Pancreas (tissue), 10 donors: ENCODE measurements at regions not wholly inside any gene's neighbourhood (a gene's known extent, or its start where the extent isn't known, plus 50 kb on each side); places are given as distances from the start of the nearest gene placed in this dataset.

Experiments used
- ATAC-seq, 4 donors: fragments of 200-7000 bp; cut with Tn5 transposase; one replicate each; pipeline versions ENCODE4 v1.8.0 to v1.9.1; 2020; ENCODE audit warnings: mild to moderate bottlenecking in 4 of 4, moderate library complexity in 4 of 4
- DNase-seq, 6 donors: peaks; one replicate each; pipeline ENCODE4 v3.0.0-alpha.2; 2020
- FAIRE-seq: peaks from 2 replicates; lab custom pipeline; 2012; peaks lifted over from hg19 to GRCh38; lab: Jason Lieb, UNC
- H3K27ac ChIP-seq, 4 donors: fragments of 200-600 bp; sonication (generic); 1 replicate in 3 of 4; 2 replicates in 1 of 4; pipeline versions ENCODE4 v1.5.0 to v1.8.0; 2020
- H3K27me3 ChIP-seq, 4 donors: fragments of 200-600 bp; one replicate each; pipeline ENCODE4 v1.8.0; 2021
- H3K36me3 ChIP-seq, 3 donors: fragments of 200-600 bp; sonication (generic) in 1 of 3; one replicate each; pipeline versions ENCODE4 v1.5.0 to v1.8.0; 2020 to 2021
- H3K4me1 ChIP-seq, 3 donors: fragments of 200-600 bp; one replicate each; pipeline ENCODE4 v1.8.0; 2021
- H3K4me3 ChIP-seq, 4 donors: fragments of 200-600 bp; sonication (generic) in 2 of 4; one replicate each; pipeline versions ENCODE4 v1.5.0 to v1.8.0; 2020 to 2021
- H3K9me3 ChIP-seq, 4 donors: fragments of 200-600 bp; one replicate each; pipeline ENCODE4 v1.8.0; 2021
- CTCF ChIP-seq, 4 donors: fragments of 200-600 bp; sonication (generic) in 3 of 4; IDR thresholded peaks; one replicate each; pipeline versions ENCODE4 v1.5.0 to v1.8.0; 2021; ENCODE audit warnings: antibody characterized with exemption in 4 of 4
- WGBS, 2 donors: extraction: QIAGEN DNeasy Blood & Tissue Kit; methylation state at CpG; one replicate each; pipeline ENCODE4 v1.1.7; 2013; 5-methylcytosine and 5-hydroxymethylcytosine counted together
- intact Hi-C, 3 donors: fragments of 100-400 bp; cut with DNase I; formaldehyde crosslinking; loops; one replicate each; pipeline versions ENCODE4 v1.11.1 to v1.14.2; 2022
- donor health status: healthy with polysubstance abuse.
- donor health status: DM: no; HTN: no; CAD: no; lungs with moderate emphysema.
- donor health status: DM: no; HTN: no; CAD: no.
- donor health status: control.
- donor health status: control.
- donor health status: Bipolar disorder and iron deficiency.
- donor health status: DM: yes; HTN: yes; CAD: no.
- donor health status: DM: no; HTN: no; CAD: no.
- donor health status: DM: no; HTN: no; CAD: no.
- donor health status: DM: yes; HTN: yes; CAD: no.

GRCh38 chr7:123296965-123297364 is 97.2 kb upstream of the SLC13A1 start:
- WGBS, 2 donors = 87 to 97% methylated on average over 4 of the region's 4 CpGs
- Histone ChIP-seq H3K27me3 (no peaks in the 10 kb centered on the region), H3K36me3 (no peaks in the 10 kb centered on the region), H3K9me3 (no peaks in the 10 kb centered on the region), H3K27ac (no peak overlapping the region), H3K4me1 (no peaks in the 10 kb centered on the region), H3K4me3 (no peak overlapping the region)
- no peak for TF ChIP-seq CTCF (IDR thresholded peaks at IDR 0.05)
- ATAC-seq (no peak), DNase-seq (no peak), FAIRE-seq (no peak)
- intact Hi-C loops = no loop called here

- intact Hi-C loops = no loop called here
- H3K4me3 ChIP-seq = no peak overlapping the region
- no peaks in the 10 kb centered on the region for H3K9me3 ChIP-seq
- ATAC-seq (no peak), FAIRE-seq (no peak), DNase-seq (no peak)
- H3K36me3 ChIP-seq = no peaks in the 10 kb centered on the region
- WGBS, 2 donors = 55 to 64% methylated on average over 2 of the region's 2 CpGs
- no peaks in the 10 kb centered on the region for H3K4me1 ChIP-seq
- no peak overlapping the region for H3K27ac ChIP-seq
- no peaks in the 10 kb centered on the region for H3K27me3 ChIP-seq
- no peak for TF ChIP-seq CTCF (IDR thresholded peaks at IDR 0.05)
Observed at GRCh38 chr7:123293710-123294109, 93.9 kb upstream of the SLC13A1 start.

GRCh38 chr7:123292227-123292626 is 92.5 kb upstream of the SLC13A1 start:
- ATAC-seq = no peak
- Histone ChIP-seq H3K9me3 (no peaks in the 10 kb centered on the region), H3K27ac (no peak overlapping the region), H3K27me3 (no peaks in the 10 kb centered on the region), H3K36me3 (no peaks in the 10 kb centered on the region), H3K4me1 (no peaks in the 10 kb centered on the region), H3K4me3 (no peak overlapping the region)
- FAIRE-seq = no peak
- WGBS, 2 donors = 64 to 70% methylated on average over 1 of the region's 1 CpG
- intact Hi-C loops = no loop called here
- no peak for DNase-seq
- no peak for TF ChIP-seq CTCF (IDR thresholded peaks at IDR 0.05)

GRCh38 chr7:123289200-123289599 is 89.4 kb upstream of the SLC13A1 start:
- no peaks in the 10 kb centered on the region for H3K36me3 ChIP-seq
- no peak overlapping the region for H3K27ac ChIP-seq
- no peak for TF ChIP-seq CTCF (IDR thresholded peaks at IDR 0.05)
- no peak for FAIRE-seq
- intact Hi-C loops = no loop called here
- H3K9me3 ChIP-seq = no peaks in the 10 kb centered on the region
- no peak for ATAC-seq
- no peaks in the 10 kb centered on the region for H3K27me3 ChIP-seq
- no peak for DNase-seq
- H3K4me3 ChIP-seq = no peak overlapping the region
- H3K4me1 ChIP-seq = no peaks in the 10 kb centered on the region

GRCh38 chr7:123285076-123285700 is 85.4 kb upstream of the SLC13A1 start:
- H3K9me3 ChIP-seq = no peaks in the 10 kb centered on the region
- 58 to 64% methylated on average over 7 of the region's 7 CpGs for WGBS, 2 donors
- intact Hi-C loops = no loop called here

More at GRCh38 chr7:123285076-123285700, 85.4 kb upstream of the SLC13A1 start:
- ATAC-seq (no peak), FAIRE-seq (no peak), DNase-seq (no peak)
- no peaks in the 10 kb centered on the region for H3K27me3 ChIP-seq
- H3K27ac ChIP-seq = no peak overlapping the region
- no peak for TF ChIP-seq CTCF (IDR thresholded peaks at IDR 0.05)
- H3K4me3 ChIP-seq = no peak overlapping the region
- H3K36me3 ChIP-seq = no peaks in the 10 kb centered on the region
- H3K4me1 ChIP-seq = no peaks in the 10 kb centered on the region
